Fibroblast of lung (primary cell): ENCODE measurements at regions not wholly inside any gene's neighbourhood (a gene's known extent, or its start where the extent isn't known, plus 50 kb on each side); places are given as distances from the start of the nearest gene placed in this dataset.
"Not testable (repeated sequence)": the region's sequence is repeated elsewhere in the genome, so short reads cannot be mapped to it uniquely, and the experiment has no call there.

Source experiments
- DNase-seq, 2 donors: peaks; one replicate each; pipeline versions ENCODE4 v3.0.0 to v3.0.0-alpha.2; 2010; ENCODE audit warnings: low read depth in 2 of 2
- H2AFZ ChIP-seq: 2 replicates; pipeline ENCODE4 v1.5.1; 2012; ENCODE audit warnings: low read length, control low read depth, inconsistent platforms
- H3K27ac ChIP-seq: 2 replicates; pipeline ENCODE4 v1.5.1; 2011; ENCODE audit warnings: low read length, control low read depth; ENCODE audit not compliant: insufficient read depth
- H3K27me3 ChIP-seq: 2 replicates; pipeline ENCODE4 v1.5.1; 2011; ENCODE audit warnings: mild to moderate bottlenecking, low read length; ENCODE audit not compliant: control insufficient read depth, insufficient read depth
- H3K36me3 ChIP-seq: 2 replicates; pipeline ENCODE4 v1.5.1; 2011; ENCODE audit warnings: low read length; ENCODE audit not compliant: control insufficient read depth, insufficient read depth
- H3K4me1 ChIP-seq: 2 replicates; pipeline ENCODE4 v1.5.1; 2011; ENCODE audit warnings: low read length; ENCODE audit not compliant: control insufficient read depth, insufficient read depth; ENCODE audit errors: extremely low read depth
- H3K4me2 ChIP-seq: 2 replicates; pipeline ENCODE4 v1.5.1; 2011; ENCODE audit warnings: low read length, control low read depth; ENCODE audit not compliant: insufficient read depth; ENCODE audit errors: extremely low read depth
- H3K4me3 ChIP-seq, 4 experiments: fragments of 200-600 bp in 1 of 4; sonication (generic) in 1 of 4; replicated peaks in 1 of 4; 2 replicates each; pipeline ENCODE4 v1.5.1; 2011 to 2016; ENCODE audit warnings: low read length in 4 of 4, low read depth in 3 of 4, mild to moderate bottlenecking in 3 of 4, control low read depth in 2 of 4, inconsistent platforms in 1 of 4, mixed read lengths in 1 of 4; ENCODE audit not compliant: insufficient read depth in 1 of 4; ENCODE audit errors: control extremely low read depth in 1 of 4
- H3K79me2 ChIP-seq: 2 replicates; pipeline ENCODE4 v1.5.1; 2012; ENCODE audit warnings: mild to moderate bottlenecking, low read length, inconsistent platforms; ENCODE audit not compliant: control insufficient read depth, insufficient read depth
- H3K9ac ChIP-seq: 2 replicates; pipeline ENCODE4 v1.5.1; 2011; ENCODE audit warnings: mild to moderate bottlenecking, low read length, control low read depth; ENCODE audit not compliant: insufficient read depth
- H3K9me3 ChIP-seq: 2 replicates; pipeline ENCODE4 v1.5.1; 2012; ENCODE audit warnings: low read depth, low read length; ENCODE audit not compliant: control insufficient read depth, insufficient read depth
- H4K20me1 ChIP-seq: 2 replicates; pipeline ENCODE4 v1.5.1; 2011; ENCODE audit warnings: low read length; ENCODE audit not compliant: control insufficient read depth, insufficient read depth; ENCODE audit errors: extremely low read depth
- CTCF ChIP-seq, 2 donors: IDR thresholded peaks in 1 of 2; conservative IDR thresholded peaks in 1 of 2; 1 replicate in 1 of 2; 2 replicates in 1 of 2; pipeline ENCODE4 v1.5.1; 2011 to 2012; ENCODE audit warnings: low read length in 2 of 2, control low read depth in 1 of 2, inconsistent platforms in 1 of 2, low read depth in 1 of 2, mild to moderate bottlenecking in 1 of 2
- EZH2 ChIP-seq: IDR thresholded peaks from 2 replicates; pipeline ENCODE4 v1.5.1; 2012; ENCODE audit warnings: low read length, control low read depth, mild to moderate bottlenecking; ENCODE audit errors: missing control alignments

GRCh38 chr6:53424976-53425718, 76.4 kb upstream of the ELOVL5 start:
- DNase-seq: no peak
- Histone ChIP-seq H4K20me1 (no peaks in the 10 kb centered on the region), H3K27ac (no peak overlapping the region)

GRCh38 chr6:53424300-53424699, 75.5 kb upstream of the ELOVL5 start:
- TF ChIP-seq CTCF (conservative IDR thresholded peaks at IDR 0.05 in 1 of 2, IDR thresholded peaks at IDR 0.05 in 1 of 2; ENCODE audit: low read depth in 1 of 2, low read length in 2 of 2) (no peak), EZH2 (no peak)
- no peak overlapping the region for H3K9ac ChIP-seq

More at GRCh38 chr6:53424976-53425718, 76.4 kb upstream of the ELOVL5 start:
- H3K27me3 ChIP-seq: no peaks in the 10 kb centered on the region
- no peak overlapping the region for H2AFZ ChIP-seq
- no peaks in the 10 kb centered on the region for H3K9me3 ChIP-seq
- H3K4me1 ChIP-seq: no peaks in the 10 kb centered on the region
- H3K4me2 ChIP-seq: no peak overlapping the region
- H3K36me3 ChIP-seq: no peaks in the 10 kb centered on the region
- TF ChIP-seq EZH2 (no peak), CTCF (conservative IDR thresholded peaks at IDR 0.05 in 1 of 2, IDR thresholded peaks at IDR 0.05 in 1 of 2; ENCODE audit: low read depth in 1 of 2, low read length in 2 of 2) (no peak)
- no peak overlapping the region for H3K9ac ChIP-seq
- H3K4me3 ChIP-seq: no peak overlapping the region
- no peaks in the 10 kb centered on the region for H3K79me2 ChIP-seq

GRCh38 chr6:53423560-53423959, 74.8 kb upstream of the ELOVL5 start:
- not testable (repeated sequence) for H3K9me3 ChIP-seq, H3K4me1 ChIP-seq, H4K20me1 ChIP-seq, H3K36me3 ChIP-seq, H3K9ac ChIP-seq, H2AFZ ChIP-seq, H3K27me3 ChIP-seq, DNase-seq, H3K4me3 ChIP-seq, H3K27ac ChIP-seq, H3K79me2 ChIP-seq, H3K4me2 ChIP-seq

More at GRCh38 chr6:53424300-53424699, 75.5 kb upstream of the ELOVL5 start:
- Histone ChIP-seq H4K20me1 (no peaks in the 10 kb centered on the region), H2AFZ (no peak overlapping the region), H3K4me2 (no peak overlapping the region), H3K4me1 (no peaks in the 10 kb centered on the region), H3K27ac (no peak overlapping the region), H3K79me2 (no peaks in the 10 kb centered on the region), H3K9me3 (no peaks in the 10 kb centered on the region), H3K36me3 (no peaks in the 10 kb centered on the region), H3K27me3 (no peaks in the 10 kb centered on the region), H3K4me3 (no peak overlapping the region)
- no peak for DNase-seq
